ENCODE measurements at regions not wholly inside any gene's neighbourhood (a gene's known extent, or its start where the extent isn't known, plus 50 kb on each side); places are given as distances from the start of the nearest gene placed in this dataset.

- 96% methylated on average over 1 of the region's 1 CpG for whole genome bisulfite sequencing
- H3K9me3 ChIP-seq (ENCODE audit: control insufficient read depth, low read length) = no peaks in the 10 kb centered on the region
- intact Hi-C loops (cut with DNase I) = no loop called here
- DNase-seq = no peak
- no peaks in the 10 kb centered on the region for H3K27me3 ChIP-seq (ENCODE audit: control insufficient read depth, insufficient read depth)
- ATAC-seq = no peak
- no peak overlapping the region for H3K27ac ChIP-seq (ENCODE audit: low read length)
- no peaks in the 10 kb centered on the region for H3K4me1 ChIP-seq (ENCODE audit: control insufficient read depth, insufficient read depth, low read length)
- no peak overlapping the region for H3K4me3 ChIP-seq (ENCODE audit: low read length)
These were observed 603.9 kb downstream of the KCNJ2 start for GRCh38 chr17:70773258-70773657.

- Histone ChIP-seq H3K27ac (ENCODE audit: low read length) (no peak overlapping the region), H3K27me3 (ENCODE audit: control insufficient read depth, insufficient read depth) (no peaks in the 10 kb centered on the region), H3K4me1 (ENCODE audit: control insufficient read depth, insufficient read depth, low read length) (no peaks in the 10 kb centered on the region), H3K9me3 (ENCODE audit: control insufficient read depth, low read length) (no peaks in the 10 kb centered on the region), H3K4me3 (ENCODE audit: low read length) (no peak overlapping the region)
- DNase-seq = no peak
- intact Hi-C loops (cut with DNase I) = no loop called here
- no peak for ATAC-seq
These were observed 605.2 kb downstream of the KCNJ2 start for GRCh38 chr17:70774339-70775117.

GRCh38 chr17:70775679-70776078 lies 606.3 kb downstream of the KCNJ2 start:
- Histone ChIP-seq H3K27ac (ENCODE audit: low read length) (no peak overlapping the region), H3K9me3 (ENCODE audit: control insufficient read depth, low read length) (no peaks in the 10 kb centered on the region), H3K4me3 (ENCODE audit: low read length) (no peak overlapping the region), H3K4me1 (ENCODE audit: control insufficient read depth, insufficient read depth, low read length) (no peaks in the 10 kb centered on the region), H3K27me3 (ENCODE audit: control insufficient read depth, insufficient read depth) (no peaks in the 10 kb centered on the region)
- ATAC-seq = no peak
- 62% methylated on average over 2 of the region's 2 CpGs for WGBS
- no peak for DNase-seq
- intact Hi-C loops (cut with DNase I) = no loop called here

GRCh38 chr17:70776441-70776840 lies 607.1 kb downstream of the KCNJ2 start:
- intact Hi-C loops (cut with DNase I) = no loop called here
- no peak overlapping the region for H3K27ac ChIP-seq (ENCODE audit: low read length)
- 86% methylated on average over 3 of the region's 3 CpGs for WGBS
- ATAC-seq (no peak), DNase-seq (no peak)
- H3K4me3 ChIP-seq (ENCODE audit: low read length) = no peak overlapping the region
- no peaks in the 10 kb centered on the region for H3K9me3 ChIP-seq (ENCODE audit: control insufficient read depth, low read length)
- H3K4me1 ChIP-seq (ENCODE audit: control insufficient read depth, insufficient read depth, low read length) = no peaks in the 10 kb centered on the region
- H3K27me3 ChIP-seq (ENCODE audit: control insufficient read depth, insufficient read depth) = no peaks in the 10 kb centered on the region

- no peaks in the 10 kb centered on the region for H3K27me3 ChIP-seq (ENCODE audit: control insufficient read depth, insufficient read depth)
- intact Hi-C loops (cut with DNase I) = no loop called here
- no peaks in the 10 kb centered on the region for H3K4me1 ChIP-seq (ENCODE audit: control insufficient read depth, insufficient read depth, low read length)
- WGBS = 79% methylated on average over 2 of the region's 2 CpGs
- ATAC-seq (no peak), DNase-seq (no peak)
- H3K9me3 ChIP-seq (ENCODE audit: control insufficient read depth, low read length) = no peaks in the 10 kb centered on the region
- H3K27ac ChIP-seq (ENCODE audit: low read length) = no peak overlapping the region
- no peak overlapping the region for H3K4me3 ChIP-seq (ENCODE audit: low read length)
These were observed 610.7 kb downstream of the KCNJ2 start for GRCh38 chr17:70780031-70780430.

- H3K27ac ChIP-seq (ENCODE audit: low read length) = no peak overlapping the region
- no peak for DNase-seq
- H3K4me1 ChIP-seq (ENCODE audit: control insufficient read depth, insufficient read depth, low read length) = no peaks in the 10 kb centered on the region
- no peak for ATAC-seq
- WGBS = 78% methylated on average over 2 of the region's 2 CpGs
- intact Hi-C loops (cut with DNase I) = no loop called here
- no peaks in the 10 kb centered on the region for H3K27me3 ChIP-seq (ENCODE audit: control insufficient read depth, insufficient read depth)
- no peak overlapping the region for H3K4me3 ChIP-seq (ENCODE audit: low read length)
- no peaks in the 10 kb centered on the region for H3K9me3 ChIP-seq (ENCODE audit: control insufficient read depth, low read length)
These were observed 616.7 kb downstream of the KCNJ2 start for GRCh38 chr17:70786081-70786480.

GRCh38 chr17:70787721-70788300 lies 618.5 kb downstream of the KCNJ2 start:
- no peak overlapping the region for H3K27ac ChIP-seq (ENCODE audit: low read length)
- intact Hi-C loops (cut with DNase I) = no loop called here
- DNase-seq (no peak), ATAC-seq (no peak)
- H3K9me3 ChIP-seq (ENCODE audit: control insufficient read depth, low read length) = no peaks in the 10 kb centered on the region
- no peaks in the 10 kb centered on the region for H3K4me1 ChIP-seq (ENCODE audit: control insufficient read depth, insufficient read depth, low read length)
- H3K27me3 ChIP-seq (ENCODE audit: control insufficient read depth, insufficient read depth) = no peaks in the 10 kb centered on the region
- WGBS = 73% methylated on average over 3 of the region's 3 CpGs
- no peak overlapping the region for H3K4me3 ChIP-seq (ENCODE audit: low read length)

GRCh38 chr17:70791748-70792443 lies 622.6 kb downstream of the KCNJ2 start:
- no peak overlapping the region for H3K4me3 ChIP-seq (ENCODE audit: low read length)
- ATAC-seq = no peak
- H3K27me3 ChIP-seq (ENCODE audit: control insufficient read depth, insufficient read depth) = no peaks in the 10 kb centered on the region
- H3K27ac ChIP-seq (ENCODE audit: low read length) = no peak overlapping the region
- no peak for DNase-seq
- 85% methylated on average over 5 of the region's 5 CpGs for WGBS
- no peaks in the 10 kb centered on the region for H3K9me3 ChIP-seq (ENCODE audit: control insufficient read depth, low read length)
- intact Hi-C loops (cut with DNase I) = no loop called here
- H3K4me1 ChIP-seq (ENCODE audit: control insufficient read depth, insufficient read depth, low read length) = no peaks in the 10 kb centered on the region

- H3K27ac ChIP-seq (ENCODE audit: low read length) = no peak overlapping the region
- no peak overlapping the region for H3K4me3 ChIP-seq (ENCODE audit: low read length)
- ATAC-seq = no peak
- WGBS = 88% methylated on average over 1 of the region's 1 CpG
- H3K27me3 ChIP-seq (ENCODE audit: control insufficient read depth, insufficient read depth) = no peaks in the 10 kb centered on the region
- H3K4me1 ChIP-seq (ENCODE audit: control insufficient read depth, insufficient read depth, low read length) = no peaks in the 10 kb centered on the region
- intact Hi-C loops (cut with DNase I) = no loop called here
- DNase-seq = no peak
- H3K9me3 ChIP-seq (ENCODE audit: control insufficient read depth, low read length) = peaks cover 2% of the 10 kb centered on the region
These were observed 625.4 kb downstream of the KCNJ2 start for GRCh38 chr17:70794738-70795137.

GRCh38 chr17:70795620-70796019 lies 626.3 kb downstream of the KCNJ2 start:
- Histone ChIP-seq H3K4me3 (ENCODE audit: low read length) (no peak overlapping the region), H3K27me3 (ENCODE audit: control insufficient read depth, insufficient read depth) (no peaks in the 10 kb centered on the region), H3K27ac (ENCODE audit: low read length) (no peak overlapping the region), H3K9me3 (ENCODE audit: control insufficient read depth, low read length) (peaks cover 2% of the 10 kb centered on the region), H3K4me1 (ENCODE audit: control insufficient read depth, insufficient read depth, low read length) (no peaks in the 10 kb centered on the region)
- DNase-seq = no peak
- no peak for ATAC-seq
- intact Hi-C loops (cut with DNase I) = no loop called here
- 78% methylated on average over 2 of the region's 2 CpGs for WGBS

- H3K4me3 ChIP-seq (ENCODE audit: low read length) = no peak overlapping the region
- intact Hi-C loops (cut with DNase I) = no loop called here
- no peak for ATAC-seq
- no peak overlapping the region for H3K27ac ChIP-seq (ENCODE audit: low read length)
- H3K27me3 ChIP-seq (ENCODE audit: control insufficient read depth, insufficient read depth) = no peaks in the 10 kb centered on the region
- peaks cover 2% of the 10 kb centered on the region for H3K9me3 ChIP-seq (ENCODE audit: control insufficient read depth, low read length)
- no peak for DNase-seq
- no peaks in the 10 kb centered on the region for H3K4me1 ChIP-seq (ENCODE audit: control insufficient read depth, insufficient read depth, low read length)
- WGBS = 66% methylated on average over 4 of the region's 4 CpGs
These were observed 627.4 kb downstream of the KCNJ2 start for GRCh38 chr17:70796757-70797156.
